CD4-positive, CD25-positive, alpha-beta regulatory T cell (primary cell): ENCODE measurements at regions not wholly inside any gene's neighbourhood (a gene's known extent, or its start where the extent isn't known, plus 50 kb on each side); places are given as distances from the start of the nearest gene placed in this dataset.

Source experiments
- ATAC-seq, 2 donors: fragments of 150-1000 bp; cut with Tn5 transposase; one replicate each; pipeline ENCODE4 v1.10.0; 2021; ENCODE audit warnings: low read depth in 2 of 2, moderate number of reproducible peaks in 2 of 2, moderate library complexity in 1 of 2
- DNase-seq, 3 donors: peaks; one replicate each; pipeline versions ENCODE4 v3.0.0 to v3.0.0-alpha.2; 2012 to 2022; ENCODE audit warnings: mixed read lengths in 1 of 3
- H3K27ac ChIP-seq: one replicate; pipeline ENCODE4 v1.7.0; 2013; ENCODE audit warnings: mild to moderate bottlenecking, low read length; ENCODE audit not compliant: insufficient read depth, poor library complexity, severe bottlenecking
- H3K27me3 ChIP-seq: one replicate; pipeline ENCODE4 v1.7.0; 2013; ENCODE audit warnings: low read length; ENCODE audit not compliant: control insufficient read depth, insufficient read depth
- H3K36me3 ChIP-seq: one replicate; pipeline ENCODE4 v1.7.0; 2013; ENCODE audit warnings: mild to moderate bottlenecking, low read length, moderate library complexity; ENCODE audit not compliant: control insufficient read depth, insufficient read depth
- H3K4me1 ChIP-seq: 2 replicates; pipeline ENCODE4 v1.7.0; 2013; ENCODE audit warnings: mild to moderate bottlenecking, low read length; ENCODE audit not compliant: insufficient read depth, control insufficient read depth, poor library complexity, severe bottlenecking
- H3K4me3 ChIP-seq: one replicate; pipeline ENCODE4 v1.7.0; 2013; ENCODE audit warnings: low read depth, mild to moderate bottlenecking, low read length, moderate library complexity
- H3K9me3 ChIP-seq, 2 experiments: 1 replicate in 1 of 2; 2 replicates in 1 of 2; pipeline ENCODE4 v1.7.0; 2013; ENCODE audit warnings: low read length in 2 of 2, mild to moderate bottlenecking in 1 of 2, moderate library complexity in 1 of 2; ENCODE audit not compliant: control insufficient read depth in 2 of 2
- H3K27ac Mint-ChIP-seq, 3 donors: one replicate each; pipeline ENCODE4 v1.8.0; 2020 to 2022; ENCODE audit warnings: mild to moderate bottlenecking in 3 of 3, mixed read lengths in 3 of 3, moderate library complexity in 2 of 3
- H3K27me3 Mint-ChIP-seq: one replicate; pipeline ENCODE4 v1.8.0; 2022; ENCODE audit warnings: mild to moderate bottlenecking, mixed read lengths
- H3K36me3 Mint-ChIP-seq: one replicate; pipeline ENCODE4 v1.8.0; 2020; ENCODE audit warnings: mixed read lengths
- H3K4me1 Mint-ChIP-seq, 4 donors: one replicate each; pipeline ENCODE4 v1.8.0; 2020 to 2022; ENCODE audit warnings: mixed read lengths in 4 of 4, mild to moderate bottlenecking in 1 of 4
- H3K4me3 Mint-ChIP-seq, 4 donors: one replicate each; pipeline ENCODE4 v1.8.0; 2020 to 2022; ENCODE audit warnings: mild to moderate bottlenecking in 4 of 4, mixed read lengths in 4 of 4, moderate library complexity in 3 of 4
- H3K9me3 Mint-ChIP-seq, 7 donors: one replicate each; pipeline ENCODE4 v1.8.0; 2020 to 2022; ENCODE audit warnings: mixed read lengths in 7 of 7, mild to moderate bottlenecking in 3 of 7, moderate library complexity in 2 of 7

DNA sequence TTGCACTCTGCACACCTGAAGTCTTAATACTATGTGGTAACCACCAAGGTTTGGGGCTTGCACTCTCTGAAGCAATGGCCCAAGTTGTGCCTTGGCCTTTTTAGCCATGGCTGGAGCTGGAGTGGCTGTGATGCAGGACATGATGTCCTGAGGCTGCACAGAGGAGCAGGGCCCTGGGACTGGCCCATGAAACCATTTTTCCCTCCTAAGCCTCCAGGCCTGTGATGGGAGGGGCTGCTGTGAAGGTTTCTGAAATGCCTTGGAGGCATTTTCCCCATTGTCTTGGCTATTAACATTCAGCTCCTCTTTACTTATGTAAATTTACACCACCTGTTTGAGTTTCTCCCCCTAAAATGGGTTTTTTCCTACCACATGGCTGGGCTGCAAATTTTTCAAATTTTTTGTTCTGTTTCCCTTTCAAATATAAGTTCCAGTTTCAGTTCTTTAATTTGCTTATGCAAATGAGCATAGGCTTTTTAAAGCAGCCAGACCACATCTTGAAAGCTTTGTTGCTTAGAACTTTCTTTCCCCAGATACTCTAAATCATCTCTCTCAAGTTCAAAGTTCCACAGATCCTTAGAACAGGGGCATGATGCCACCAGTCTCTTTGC, 237.4 kb upstream of the DMAC1 start:
- no peak for DNase-seq
- Mint-ChIP-seq H3K27ac (no peak overlapping the region), H3K36me3 (no peaks in the 10 kb centered on the region), H3K4me3 (no peak overlapping the region), H3K9me3 (peaks cover 2 to 23% (median 8%) of the 10 kb centered on the region in 7 donors), H3K4me1 (no peaks in the 10 kb centered on the region), H3K27me3 (no peaks in the 10 kb centered on the region)
- Histone ChIP-seq H3K36me3 (no peaks in the 10 kb centered on the region), H3K4me3 (no peak overlapping the region), H3K27ac (no peak overlapping the region), H3K27me3 (no peaks in the 10 kb centered on the region), H3K4me1 (no peaks in the 10 kb centered on the region), H3K9me3 (peaks cover under 1 to 14% of the 10 kb centered on the region in 2 experiments)
- no peak for ATAC-seq

DNA sequence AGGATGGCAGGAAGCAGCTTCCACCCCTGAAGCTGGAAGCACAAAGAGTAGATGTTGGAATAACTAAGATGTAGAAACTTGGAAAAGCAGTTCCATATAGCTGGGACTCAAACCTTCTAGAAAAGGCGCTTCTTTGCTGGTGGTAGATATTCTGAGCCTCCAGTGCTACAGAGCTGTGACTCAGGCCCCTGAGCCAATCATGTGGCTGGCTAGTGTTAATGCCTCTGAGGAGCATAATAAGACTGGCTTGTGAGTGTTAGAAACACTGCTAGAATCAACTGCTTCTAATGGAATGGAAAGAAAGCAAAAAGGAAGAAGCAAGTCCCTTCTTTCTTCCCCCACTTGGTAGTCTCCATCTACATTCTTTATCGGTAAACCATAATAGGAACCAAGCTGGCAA, 234.2 kb upstream of the DMAC1 start:
- peak overlapping the region in 1 of 3 donors; percentile 10 for H3K27ac Mint-ChIP-seq
- no peaks in the 10 kb centered on the region for H3K36me3 ChIP-seq

DNA sequence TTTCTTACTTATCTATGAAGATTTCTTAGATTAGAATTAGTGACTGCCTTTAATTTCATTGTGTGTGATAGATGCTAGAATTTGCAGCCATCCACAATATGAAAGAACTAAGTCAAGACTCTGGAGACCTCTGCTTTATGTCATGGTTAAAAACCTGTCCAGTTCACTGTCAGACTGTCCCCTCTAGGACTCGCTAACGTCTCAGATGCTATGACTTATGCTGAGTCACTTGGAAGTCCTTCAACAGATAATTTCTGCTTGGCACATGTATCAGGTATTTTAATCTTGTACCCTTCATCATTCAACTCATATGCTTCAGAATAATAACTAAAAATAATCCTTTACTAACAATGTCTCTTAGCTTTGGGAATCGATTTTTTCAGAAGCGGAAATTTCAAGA, 230.5 kb upstream of the DMAC1 start:
- Histone ChIP-seq H3K27me3 (no peaks in the 10 kb centered on the region), H3K4me3 (no peak overlapping the region), H3K27ac (no peak overlapping the region), H3K4me1 (no peaks in the 10 kb centered on the region), H3K36me3 (no peaks in the 10 kb centered on the region), H3K9me3 (no peaks in the 10 kb centered on the region)
- Mint-ChIP-seq H3K4me1 (peaks cover 0 to 8% (median 1%) of the 10 kb centered on the region in 4 donors), H3K27me3 (no peaks in the 10 kb centered on the region), H3K36me3 (no peaks in the 10 kb centered on the region), H3K27ac (no peak overlapping the region), H3K9me3 (peaks cover 0 to 2% (median 0%) of the 10 kb centered on the region in 7 donors), H3K4me3 (no peak overlapping the region)
- DNase-seq (no peak), ATAC-seq (no peak)

More for the DNA sequence above, 234.2 kb upstream of the DMAC1 start:
- H3K4me3 Mint-ChIP-seq = no peak overlapping the region
- peaks cover 0 to 8% of the 10 kb centered on the region in 2 experiments for H3K9me3 ChIP-seq
- peaks cover 0 to 13% (median 5%) of the 10 kb centered on the region in 7 donors for H3K9me3 Mint-ChIP-seq
- H3K27me3 ChIP-seq = no peaks in the 10 kb centered on the region
- no peaks in the 10 kb centered on the region for H3K4me1 ChIP-seq
- ATAC-seq (no peak), DNase-seq (no peak)
- H3K27me3 Mint-ChIP-seq = no peaks in the 10 kb centered on the region
- H3K36me3 Mint-ChIP-seq = no peaks in the 10 kb centered on the region
- no peak overlapping the region for H3K4me3 ChIP-seq
- no peak overlapping the region for H3K27ac ChIP-seq
- H3K4me1 Mint-ChIP-seq = peaks cover 0 to 8% (median 1%) of the 10 kb centered on the region in 4 donors

DNA sequence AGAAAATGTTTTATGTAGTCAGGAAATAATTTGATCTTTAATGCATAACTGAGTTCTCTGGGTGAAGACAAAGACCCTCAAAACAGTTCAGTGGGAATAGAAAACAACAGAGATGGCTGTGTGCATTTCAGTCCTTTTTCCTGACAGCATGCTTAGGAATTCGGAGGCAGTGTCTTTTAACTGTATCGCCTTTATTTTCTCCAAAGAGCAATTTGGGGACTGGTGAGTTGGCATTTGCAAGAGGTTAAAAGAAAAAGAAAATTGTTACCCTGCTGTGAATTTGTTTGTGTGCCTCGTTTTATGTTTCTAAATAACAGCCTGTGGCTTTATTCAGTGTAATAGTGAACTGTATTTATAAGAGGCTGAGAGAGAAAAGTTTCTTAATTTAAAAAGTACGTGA, 227.8 kb upstream of the DMAC1 start:
- H3K27ac Mint-ChIP-seq = no peak overlapping the region
- H3K4me1 Mint-ChIP-seq = peaks cover 0 to 8% (median 1%) of the 10 kb centered on the region in 4 donors
- H3K9me3 Mint-ChIP-seq = peaks cover 0 to 4% (median 0%) of the 10 kb centered on the region in 7 donors
- DNase-seq (no peak), ATAC-seq (no peak)
- no peaks in the 10 kb centered on the region for H3K4me1 ChIP-seq
- H3K36me3 ChIP-seq = no peaks in the 10 kb centered on the region
- H3K9me3 ChIP-seq = no peaks in the 10 kb centered on the region
- H3K36me3 Mint-ChIP-seq = no peaks in the 10 kb centered on the region
- H3K4me3 Mint-ChIP-seq = no peak overlapping the region
- H3K27ac ChIP-seq = no peak overlapping the region
- H3K27me3 Mint-ChIP-seq = no peaks in the 10 kb centered on the region
- no peaks in the 10 kb centered on the region for H3K27me3 ChIP-seq
- no peak overlapping the region for H3K4me3 ChIP-seq

DNA sequence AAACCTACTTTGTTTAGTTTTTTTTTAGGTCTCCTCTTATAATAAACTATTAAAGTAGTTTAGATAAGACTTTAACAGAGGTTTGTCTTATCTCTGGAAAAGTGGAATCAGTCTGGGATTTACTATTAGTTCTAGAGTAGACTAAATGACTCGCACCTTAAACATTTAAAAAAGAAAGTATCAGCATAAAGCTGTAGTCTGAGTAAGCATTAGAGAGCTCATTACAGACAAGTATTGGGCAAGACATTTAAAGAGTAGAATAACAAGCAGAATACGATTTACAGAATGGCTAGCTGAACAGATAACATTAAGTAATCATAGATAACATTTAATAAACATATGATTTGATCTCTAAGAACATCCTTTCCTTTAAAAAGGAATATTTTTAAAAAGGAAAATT, 226.0 kb upstream of the DMAC1 start:
- no peaks in the 10 kb centered on the region for H3K9me3 ChIP-seq
- ATAC-seq (no peak), DNase-seq (no peak)
- H3K36me3 ChIP-seq = no peaks in the 10 kb centered on the region
- Mint-ChIP-seq H3K4me3 (no peak overlapping the region), H3K9me3 (peaks cover 0 to 8% (median 0%) of the 10 kb centered on the region in 7 donors), H3K4me1 (no peaks in the 10 kb centered on the region), H3K27ac (no peak overlapping the region), H3K27me3 (no peaks in the 10 kb centered on the region), H3K36me3 (no peaks in the 10 kb centered on the region)
- H3K27me3 ChIP-seq = no peaks in the 10 kb centered on the region
- H3K4me3 ChIP-seq = no peak overlapping the region
- no peaks in the 10 kb centered on the region for H3K4me1 ChIP-seq
- H3K27ac ChIP-seq = no peak overlapping the region

DNA sequence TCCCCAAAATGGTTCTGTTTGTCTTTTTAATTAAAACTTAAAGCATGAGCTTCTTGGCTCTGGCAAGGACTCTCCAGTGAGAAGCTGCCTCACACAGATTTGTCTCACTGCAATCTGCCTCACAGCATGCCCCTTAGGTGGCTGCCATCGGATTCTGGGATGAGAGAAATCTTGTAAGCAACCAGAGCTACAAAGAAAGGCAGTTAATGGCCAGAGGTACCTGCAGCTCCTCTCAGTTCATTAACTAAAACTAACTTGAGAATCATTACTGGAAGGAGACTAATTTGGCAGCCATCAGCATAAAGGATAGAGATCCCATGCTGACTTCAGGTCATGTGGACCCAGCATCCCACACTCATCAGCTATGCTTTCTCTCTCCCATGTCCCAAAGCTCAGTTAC, 220.6 kb upstream of the DMAC1 start:
- Histone ChIP-seq H3K36me3 (no peaks in the 10 kb centered on the region), H3K4me1 (no peaks in the 10 kb centered on the region), H3K9me3 (no peaks in the 10 kb centered on the region), H3K27me3 (no peaks in the 10 kb centered on the region), H3K4me3 (no peak overlapping the region), H3K27ac (no peak overlapping the region)
- Mint-ChIP-seq H3K27ac (no peak overlapping the region), H3K27me3 (no peaks in the 10 kb centered on the region), H3K4me3 (no peak overlapping the region), H3K4me1 (no peaks in the 10 kb centered on the region), H3K9me3 (peaks cover 0 to 8% (median 0%) of the 10 kb centered on the region in 7 donors), H3K36me3 (no peaks in the 10 kb centered on the region)
- DNase-seq (no peak), ATAC-seq (no peak)

DNA sequence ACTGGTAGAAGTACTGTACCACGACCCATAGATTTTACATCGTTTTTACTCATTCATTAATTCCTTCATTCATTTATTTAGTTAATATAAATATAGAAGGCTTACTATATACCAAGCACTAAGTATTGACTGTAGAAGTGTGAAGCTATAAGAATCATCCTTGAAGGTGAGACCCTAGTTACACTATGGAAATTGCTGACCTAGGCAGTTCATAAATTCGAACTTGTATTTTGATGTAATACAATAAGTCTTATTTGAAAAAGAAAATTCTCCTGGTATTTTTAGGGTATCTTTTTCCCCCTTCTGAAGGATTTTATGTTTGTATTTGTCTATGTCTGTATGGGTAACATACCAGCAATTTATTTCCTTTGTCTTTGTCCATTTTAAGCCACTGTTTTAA, 220.1 kb upstream of the DMAC1 start:
- no peak overlapping the region for H3K27ac ChIP-seq
- no peaks in the 10 kb centered on the region for H3K9me3 ChIP-seq
- H3K27me3 Mint-ChIP-seq = no peaks in the 10 kb centered on the region
- no peaks in the 10 kb centered on the region for H3K4me1 ChIP-seq
- H3K4me3 ChIP-seq = no peak overlapping the region
- no peak overlapping the region for H3K27ac Mint-ChIP-seq
- DNase-seq = no peak
- no peaks in the 10 kb centered on the region for H3K27me3 ChIP-seq
- no peaks in the 10 kb centered on the region for H3K36me3 Mint-ChIP-seq
- no peak for ATAC-seq
- no peak overlapping the region for H3K4me3 Mint-ChIP-seq
- H3K9me3 Mint-ChIP-seq = peaks cover 0 to 8% (median 0%) of the 10 kb centered on the region in 7 donors
- no peaks in the 10 kb centered on the region for H3K4me1 Mint-ChIP-seq
- H3K36me3 ChIP-seq = no peaks in the 10 kb centered on the region

DNA sequence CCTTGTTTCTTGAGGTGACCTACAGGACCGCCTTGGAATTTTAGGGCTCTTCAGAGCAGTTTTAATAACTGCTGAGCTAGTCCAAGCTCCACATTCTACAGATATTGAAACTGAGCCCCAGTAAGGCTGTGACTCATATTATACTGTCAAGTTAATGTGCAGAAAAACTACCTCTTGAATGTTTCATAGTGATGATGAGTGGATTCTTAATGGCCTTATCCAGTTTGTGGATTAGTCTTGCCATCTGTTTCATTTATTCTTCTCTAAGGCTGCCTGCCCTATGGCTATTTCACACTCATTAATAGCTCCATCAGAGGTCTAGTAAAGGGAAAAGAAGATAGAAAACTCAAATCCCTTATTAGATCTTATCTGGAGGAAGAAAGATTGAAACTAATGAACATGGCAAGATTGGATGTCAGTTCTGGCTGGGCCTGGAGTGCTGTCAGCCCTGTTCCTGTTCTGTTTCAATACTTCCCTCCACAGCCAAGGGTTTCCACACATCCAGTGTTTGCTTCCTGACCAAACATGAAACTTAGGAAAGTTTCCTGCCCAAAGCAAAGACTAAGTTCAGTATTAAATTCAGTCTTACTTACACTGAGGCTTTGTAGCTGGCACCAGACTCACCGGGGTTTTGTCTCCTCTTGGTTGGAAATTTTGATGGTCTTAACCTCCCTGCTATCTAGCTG, 215.6 kb upstream of the DMAC1 start:
- Histone ChIP-seq H3K4me3 (no peak overlapping the region), H3K36me3 (no peaks in the 10 kb centered on the region), H3K27ac (no peak overlapping the region), H3K27me3 (no peaks in the 10 kb centered on the region), H3K4me1 (no peaks in the 10 kb centered on the region), H3K9me3 (no peaks in the 10 kb centered on the region)
- Mint-ChIP-seq H3K27me3 (no peaks in the 10 kb centered on the region), H3K36me3 (no peaks in the 10 kb centered on the region), H3K9me3 (no peaks in the 10 kb centered on the region), H3K4me3 (no peak overlapping the region), H3K27ac (no peak overlapping the region), H3K4me1 (no peaks in the 10 kb centered on the region)
- DNase-seq = no peak
- ATAC-seq = no peak
